Activated gamma-delta T cell (primary cell): ENCODE measurements at regions not wholly inside any gene's neighbourhood (a gene's known extent, or its start where the extent isn't known, plus 50 kb on each side); places are given as distances from the start of the nearest gene placed in this dataset.

ENCODE experiments used
- DNase-seq: peaks from one replicate; lab custom pipeline; 2025; lab: John Stamatoyannopoulos, UW

DNA sequence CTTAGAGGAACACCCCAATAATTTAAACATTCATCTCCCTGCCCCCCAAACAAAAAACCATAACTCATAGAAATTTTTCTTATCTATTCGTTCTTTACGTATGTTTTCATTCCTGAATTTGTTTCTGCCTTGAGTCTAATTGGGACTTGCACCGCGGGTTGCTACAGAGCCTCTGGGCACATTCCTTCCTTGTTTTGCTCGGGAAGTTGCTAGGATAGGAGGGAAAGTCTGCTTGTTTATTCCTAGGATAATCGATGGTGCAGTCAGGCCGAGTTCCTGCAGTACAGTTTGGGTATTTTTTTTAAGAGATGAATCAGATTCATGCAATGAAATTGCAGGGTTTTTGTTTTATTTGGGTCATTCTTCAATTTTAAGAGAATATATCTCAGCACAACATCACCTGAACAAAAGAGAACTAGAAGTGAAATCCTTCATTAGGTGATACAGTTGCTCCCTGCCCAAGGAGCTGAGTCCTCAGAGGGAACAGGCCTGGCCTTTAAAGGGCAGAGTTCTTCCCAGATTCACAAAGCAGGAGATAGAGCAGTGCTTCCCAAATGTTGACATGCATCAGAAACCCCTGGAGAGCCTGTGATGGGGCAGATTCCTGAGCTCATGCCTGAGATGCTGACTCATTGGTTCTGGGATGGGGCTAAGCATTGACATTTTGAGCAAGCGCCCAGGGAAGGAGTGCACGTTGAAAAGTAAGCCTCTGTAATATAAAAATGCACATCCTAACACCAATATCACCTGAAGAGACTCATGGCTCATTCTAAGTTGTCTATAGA, 114.9 kb upstream of the FAM9B start:
- DNase-seq: no peak

DNA sequence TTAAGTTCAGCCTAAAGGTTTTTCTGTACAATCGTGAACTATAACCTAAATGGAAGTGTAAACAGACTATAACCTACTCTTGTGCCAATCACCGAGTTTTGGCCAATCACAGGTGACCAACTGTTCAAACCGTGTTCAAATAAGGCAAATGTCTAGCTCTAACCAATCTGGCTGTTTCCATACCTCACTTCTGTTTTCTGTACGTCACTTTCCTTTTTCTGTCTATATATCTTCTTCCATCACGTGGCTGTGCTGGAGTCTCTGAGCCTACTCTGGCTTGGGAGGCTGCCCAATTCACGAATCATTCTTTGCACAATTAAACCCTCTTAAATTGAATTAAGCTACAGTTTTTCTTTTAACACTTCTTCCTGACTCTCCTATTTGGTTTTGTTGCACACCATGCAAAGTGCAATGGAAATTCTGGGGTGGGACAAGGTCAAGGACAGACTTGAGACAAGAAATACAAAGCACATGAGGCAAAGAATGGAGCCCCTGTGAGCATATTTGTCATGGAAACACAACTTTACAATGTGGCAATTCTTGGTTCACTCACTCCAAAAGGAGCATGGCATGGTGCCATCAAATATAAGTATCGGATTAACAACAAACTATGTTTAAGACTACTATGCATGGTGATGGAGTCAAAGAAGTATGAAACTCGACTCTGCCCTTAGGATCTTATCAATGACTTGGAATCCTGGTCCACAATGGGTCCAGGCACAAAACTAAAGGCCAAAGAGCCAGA, 115.7 kb upstream of the FAM9B start:
- no peak for DNase-seq

- DNase-seq: no peak
Observed at GRCh38 chrX:9151772-9152307, 117.9 kb upstream of the FAM9B start.

DNA sequence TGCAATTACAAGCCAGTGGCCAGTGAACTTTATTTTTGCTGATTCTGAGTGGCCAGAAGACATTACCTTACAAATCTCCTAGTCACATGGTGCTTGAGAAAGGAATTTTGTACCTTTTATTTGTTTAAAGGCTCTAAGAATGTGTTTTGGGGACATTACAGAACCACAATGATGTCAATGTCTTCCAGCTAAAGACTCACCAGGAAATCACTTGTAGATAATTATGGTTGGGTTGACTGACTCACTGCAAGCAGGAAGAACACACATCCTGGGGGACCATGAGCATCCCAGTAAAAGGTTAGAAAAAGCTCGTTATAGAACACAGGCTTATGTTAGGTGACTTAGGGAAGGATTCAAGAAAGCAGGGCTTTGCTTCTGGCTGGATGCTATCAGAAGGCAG, 119.4 kb upstream of the FAM9B start:
- DNase-seq: no peak

DNA sequence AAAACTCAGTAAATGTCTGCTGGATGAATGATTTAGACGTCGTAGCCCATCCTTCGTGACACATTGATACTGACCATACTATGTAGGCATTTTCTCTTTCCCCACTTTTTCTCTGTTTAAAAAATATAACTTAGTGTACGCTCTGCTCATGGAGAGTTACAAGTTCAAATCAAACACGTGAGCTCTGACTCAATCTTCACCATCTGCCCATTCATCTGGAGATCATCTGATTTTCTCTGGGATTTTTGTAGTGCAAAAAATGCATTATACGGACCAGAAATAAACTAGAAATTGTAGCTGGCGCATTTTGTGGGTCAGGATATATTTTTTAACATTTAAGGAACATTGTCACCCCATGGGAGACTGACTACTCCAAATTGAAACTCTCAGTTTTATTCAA, 124.7 kb upstream of the FAM9B start:
- DNase-seq: no peak

DNA sequence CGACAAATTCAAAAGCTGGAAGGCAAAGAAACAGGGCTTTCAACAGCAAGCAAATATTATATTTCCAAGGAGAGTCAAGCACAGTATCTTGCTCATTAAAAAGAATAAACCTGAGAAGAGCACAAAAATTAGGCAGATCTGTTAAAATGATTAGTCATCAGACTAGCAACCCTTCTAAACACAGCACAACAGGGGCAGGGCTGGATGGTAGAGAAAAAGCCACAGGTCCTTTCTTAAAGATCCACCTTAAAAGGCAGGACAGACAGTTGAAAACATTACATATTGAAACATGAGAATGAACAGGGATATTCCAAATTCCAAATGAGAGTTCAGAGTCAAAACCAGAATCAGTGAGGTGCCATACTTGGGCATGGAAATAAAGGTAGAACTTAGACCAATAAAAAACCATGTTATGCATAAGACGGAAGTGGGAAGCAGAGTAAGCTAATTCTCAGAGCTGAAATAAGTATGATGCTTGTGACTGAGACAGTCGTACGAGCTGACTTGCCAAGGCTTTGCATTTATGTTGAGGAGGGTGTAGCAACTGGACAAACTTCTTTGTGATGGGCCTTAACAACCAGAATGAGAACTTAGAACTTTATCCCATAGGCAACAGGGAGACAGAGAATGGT, 126.9 kb upstream of the FAM9B start:
- DNase-seq: no peak

DNA sequence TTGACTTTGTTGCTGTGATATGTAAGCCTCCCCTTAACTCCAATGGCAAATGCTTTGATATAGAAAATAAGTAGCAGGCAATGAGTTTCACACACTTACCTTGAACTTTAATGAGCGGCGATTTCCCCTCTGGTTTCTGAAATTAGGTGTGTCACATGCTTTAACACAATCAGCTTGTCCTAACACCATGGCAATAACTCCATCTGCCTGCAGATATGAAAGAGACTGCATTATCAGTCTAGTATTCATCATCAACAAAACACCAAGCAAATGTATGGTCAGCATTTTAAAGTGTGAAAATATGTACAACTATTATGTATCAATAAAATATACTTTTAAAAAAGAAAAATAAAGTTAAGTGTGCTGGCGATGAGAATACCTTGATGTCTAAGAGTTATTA, 128.8 kb upstream of the FAM9B start:
- no peak for DNase-seq

- DNase-seq: no peak
Observed at GRCh38 chrX:9163214-9163709, 129.3 kb upstream of the FAM9B start.

- no peak for DNase-seq
Observed at GRCh38 chrX:9164086-9164485, 130.2 kb upstream of the FAM9B start.

DNA sequence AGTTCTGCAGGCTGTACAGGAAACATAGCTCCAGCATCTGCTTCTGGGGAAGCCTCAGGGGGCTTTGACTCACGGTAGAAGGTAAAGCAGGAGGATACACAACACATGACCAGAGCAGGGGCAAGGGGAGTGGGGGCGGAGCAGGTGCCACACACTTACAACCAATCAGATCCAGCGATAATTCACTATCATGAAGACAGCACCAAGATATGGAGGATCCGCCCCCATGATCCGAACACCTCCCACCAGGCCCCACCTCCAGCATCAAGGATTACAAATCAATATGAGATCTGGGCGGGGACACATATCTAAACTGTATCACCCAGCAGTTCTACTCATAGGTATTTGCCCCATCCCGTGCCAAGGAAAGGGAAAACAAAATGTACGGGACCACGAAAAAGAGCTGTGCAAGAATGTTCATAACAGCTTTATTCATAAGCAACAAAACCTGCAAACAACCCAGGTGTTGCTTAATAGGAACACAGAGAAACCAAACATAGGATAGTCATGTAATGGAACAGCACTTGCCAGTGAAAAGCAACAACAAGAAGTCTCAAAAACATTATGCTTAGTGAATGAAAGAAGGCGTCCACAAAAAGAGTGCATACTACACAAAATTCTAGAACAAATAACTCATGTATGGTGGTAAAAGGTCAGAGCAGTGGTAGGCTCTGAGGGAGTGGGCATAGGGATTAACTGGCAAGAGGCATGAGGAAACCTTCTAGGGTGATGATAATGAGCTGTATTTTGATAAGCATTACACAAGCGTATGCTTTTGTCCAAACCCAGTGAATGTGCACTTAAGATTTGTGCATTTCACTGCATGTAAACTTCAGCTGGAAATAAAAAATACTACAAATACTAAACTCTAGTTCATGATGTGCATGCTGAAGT, 130.9 kb upstream of the FAM9B start:
- no peak for DNase-seq

GRCh38 chrX:9166584-9166944, 132.6 kb upstream of the FAM9B start:
- no peak for DNase-seq

GRCh38 chrX:9171841-9172463, 138.0 kb upstream of the FAM9B start:
- no peak for DNase-seq

DNA sequence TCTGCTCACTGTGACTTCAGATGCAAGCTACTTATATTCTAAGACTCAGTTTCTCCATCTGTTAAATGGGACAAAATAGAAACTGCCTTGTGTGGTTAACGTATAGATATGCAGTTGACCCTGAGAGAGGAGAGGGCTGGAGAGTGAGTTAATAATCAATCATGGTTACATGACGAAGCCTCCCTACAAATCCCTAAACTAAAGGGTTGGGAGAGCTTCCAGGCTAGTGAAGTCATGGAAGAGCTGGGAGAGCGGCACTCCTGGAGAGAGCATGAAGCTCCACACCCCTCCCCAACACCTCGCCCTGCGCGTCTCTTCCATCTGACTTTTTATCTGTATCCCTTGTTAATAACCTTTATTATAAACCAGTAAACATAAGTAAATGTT, 138.5 kb upstream of the FAM9B start:
- DNase-seq: no peak

GRCh38 chrX:9180623-9181022, 146.7 kb upstream of the FAM9B start:
- DNase-seq: no peak

GRCh38 chrX:9182041-9182440, 148.1 kb upstream of the FAM9B start:
- DNase-seq: no peak

GRCh38 chrX:9183481-9183880, 149.6 kb upstream of the FAM9B start:
- DNase-seq: no peak

DNA sequence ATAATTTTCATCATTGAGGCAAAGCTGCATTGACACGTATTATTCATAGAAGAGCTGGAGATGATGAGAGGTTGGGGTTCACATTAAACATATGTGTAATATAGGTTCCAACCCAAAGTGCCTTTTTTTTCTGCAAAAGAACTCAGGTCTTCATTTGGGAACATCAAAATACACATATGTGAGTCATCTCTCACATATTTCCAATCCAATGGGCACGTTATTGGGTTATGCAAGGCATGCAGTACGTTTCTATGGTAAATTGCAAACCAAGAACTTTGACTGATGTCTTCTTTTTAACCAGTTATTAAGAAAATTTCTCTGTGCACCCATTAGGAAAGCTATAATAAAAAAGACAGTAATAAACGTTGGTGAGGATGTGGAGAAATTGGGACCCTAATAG, 150.3 kb upstream of the FAM9B start:
- DNase-seq: no peak

DNA sequence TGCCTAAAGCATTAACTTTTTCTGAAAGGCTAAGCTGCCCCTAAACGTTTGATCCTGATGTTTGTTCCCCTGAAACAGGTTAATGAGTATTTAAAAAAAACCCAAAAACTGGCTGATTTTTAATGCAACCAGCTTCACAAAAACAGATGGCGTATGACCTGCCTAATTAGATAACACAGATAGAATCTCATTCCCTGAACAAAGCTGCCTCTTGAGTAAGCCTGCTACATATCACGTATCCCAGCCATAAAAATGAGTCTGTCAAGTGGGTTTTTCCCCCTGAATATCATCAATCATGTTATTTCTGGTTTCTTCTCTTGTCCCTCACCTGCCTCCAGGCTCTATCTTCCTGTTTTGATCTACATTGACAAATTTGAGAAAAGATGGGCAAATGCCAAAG, 154.2 kb upstream of the FAM9B start:
- no peak for DNase-seq

DNA sequence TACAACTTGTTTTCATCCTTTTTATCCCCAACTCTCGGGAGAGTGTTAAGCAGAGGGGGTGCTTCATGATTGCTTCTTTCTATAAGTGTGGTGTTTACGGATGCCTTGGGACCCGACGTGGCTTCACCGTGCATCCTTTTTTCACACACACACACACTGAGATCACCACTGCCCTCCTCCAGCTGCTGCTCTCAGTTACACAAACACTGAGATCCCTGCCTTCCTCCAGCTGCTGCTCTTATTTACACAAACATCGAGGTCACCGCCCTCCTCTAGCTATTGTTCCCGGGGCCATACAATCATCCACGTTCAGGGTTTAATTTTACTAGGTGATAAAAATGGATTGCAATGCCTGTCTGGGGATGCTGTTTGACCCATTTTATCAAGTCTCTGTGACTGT, 155.4 kb upstream of the FAM9B start:
- DNase-seq: no peak

DNA sequence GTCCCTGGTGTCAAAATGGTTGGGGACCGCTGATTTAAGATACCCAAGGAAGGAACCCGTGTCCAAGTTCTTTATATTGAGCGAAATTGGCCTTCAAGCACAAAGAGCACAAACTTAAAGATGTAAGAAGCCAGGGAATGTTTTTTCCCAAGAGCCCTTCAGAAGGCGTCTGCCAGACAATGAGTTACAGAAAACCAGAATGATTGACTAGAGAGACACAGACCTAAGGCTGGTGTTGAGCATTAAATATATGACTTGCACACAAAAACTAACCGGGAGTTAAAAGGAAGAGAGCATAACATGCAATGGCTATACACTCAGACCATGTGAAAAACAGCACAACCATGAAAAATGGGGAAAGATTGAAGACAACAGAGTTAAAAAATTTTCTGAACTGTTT, 157.5 kb upstream of the FAM9B start:
- DNase-seq: no peak

GRCh38 chrX:9195199-9195880, 161.4 kb upstream of the FAM9B start:
- DNase-seq: no peak
